Esophagus (tissue), 2 donors: ENCODE measurements at regions not wholly inside any gene's neighbourhood (a gene's known extent, or its start where the extent isn't known, plus 50 kb on each side); places are given as distances from the start of the nearest gene placed in this dataset.

Source experiments
- H3K27ac ChIP-seq, 2 donors: one replicate each; pipeline ENCODE4 v1.5.1; 2013; ENCODE audit warnings: low read depth in 2 of 2, mild to moderate bottlenecking in 2 of 2, inconsistent platforms in 1 of 2, low read length in 1 of 2, moderate library complexity in 1 of 2
- H3K27me3 ChIP-seq, 2 donors: one replicate each; pipeline ENCODE4 v1.6.1; 2013; ENCODE audit warnings: low read length in 2 of 2, control low read depth in 1 of 2, mild to moderate bottlenecking in 1 of 2; ENCODE audit not compliant: insufficient read depth in 2 of 2, control insufficient read depth in 1 of 2
- H3K36me3 ChIP-seq, 2 donors: one replicate each; pipeline ENCODE4 v1.6.1; 2013; ENCODE audit warnings: low read length in 1 of 2; ENCODE audit not compliant: control insufficient read depth in 2 of 2, insufficient read depth in 2 of 2
- H3K4me1 ChIP-seq, 2 donors: one replicate each; pipeline ENCODE4 v1.6.1; 2013; ENCODE audit warnings: low read length in 1 of 2; ENCODE audit not compliant: control insufficient read depth in 2 of 2, insufficient read depth in 2 of 2
- H3K4me3 ChIP-seq, 2 donors: one replicate each; pipeline ENCODE4 v1.5.1; 2013; ENCODE audit warnings: low read length in 2 of 2, mild to moderate bottlenecking in 2 of 2, low read depth in 1 of 2, moderate library complexity in 1 of 2
- H3K9me3 ChIP-seq, 2 donors: one replicate each; pipeline ENCODE4 v1.6.1; 2013; ENCODE audit warnings: mild to moderate bottlenecking in 2 of 2, low read depth in 1 of 2, low read length in 1 of 2, moderate library complexity in 1 of 2; ENCODE audit not compliant: control insufficient read depth in 2 of 2, insufficient read depth in 1 of 2
- WGBS, 2 donors: extraction: QIAGEN DNeasy Blood & Tissue Kit; methylation state at CpG; one replicate each; pipeline ENCODE4 v1.1.7; 2013; 5-methylcytosine and 5-hydroxymethylcytosine counted together
- donor health status: healthy with polysubstance abuse.
- donor health status: Bipolar disorder and iron deficiency.

DNA sequence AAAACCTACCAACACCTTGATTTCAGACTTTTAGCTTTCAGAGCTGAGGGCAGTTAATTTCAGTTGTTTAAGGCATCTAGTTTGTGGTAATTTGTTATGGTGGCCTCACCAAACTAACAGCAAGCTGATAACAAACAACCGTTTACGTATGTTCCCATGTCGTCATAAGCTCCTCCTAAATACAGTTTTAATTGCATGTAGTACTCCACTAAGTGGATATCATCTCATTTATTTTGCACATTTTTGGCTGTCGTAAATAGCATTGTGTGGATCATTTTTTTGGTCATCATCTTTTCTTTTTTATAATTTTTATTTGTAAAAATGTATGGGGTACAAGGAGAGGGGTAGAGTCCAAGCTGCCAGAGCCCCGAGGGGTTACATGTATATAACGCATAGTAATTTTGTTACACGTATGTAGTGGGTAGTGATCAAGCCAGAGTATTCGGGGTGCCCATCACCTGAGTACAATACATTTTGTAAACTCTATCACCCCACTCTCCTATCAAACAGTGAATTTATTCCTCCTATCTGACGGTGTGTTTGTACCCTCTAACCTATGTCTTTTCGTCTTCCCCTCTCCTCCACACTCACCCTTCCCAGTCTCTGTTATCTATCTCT is 89.2 kb upstream of the MYCN start:
- no peaks in the 10 kb centered on the region for H3K4me1 ChIP-seq
- 88 to 94% methylated on average over 10 of the region's 10 CpGs for WGBS, 2 donors
- H3K9me3 ChIP-seq, result no peaks in the 10 kb centered on the region
- no peak overlapping the region for H3K27ac ChIP-seq
- no peak overlapping the region for H3K4me3 ChIP-seq
- no peaks in the 10 kb centered on the region for H3K36me3 ChIP-seq
- H3K27me3 ChIP-seq, result no peaks in the 10 kb centered on the region

DNA sequence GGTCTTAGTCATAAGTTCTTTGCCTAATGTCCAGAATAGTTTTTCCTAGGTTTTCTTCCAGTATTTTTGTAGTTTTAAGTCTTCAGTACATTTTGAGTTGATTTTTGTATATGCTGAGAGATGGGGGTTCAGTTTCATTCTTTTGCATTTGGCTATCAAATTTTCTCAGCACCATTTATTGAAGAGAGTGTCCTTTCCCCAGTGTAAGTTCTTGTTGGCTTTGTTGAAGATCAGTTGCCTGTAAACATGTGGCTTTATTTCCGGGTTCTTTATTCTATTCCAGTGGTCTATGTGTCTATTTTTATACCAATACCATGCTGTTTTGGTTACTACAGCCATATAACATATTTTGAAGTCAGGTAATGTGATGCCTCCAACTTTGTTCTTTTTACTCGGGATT is 87.5 kb upstream of the MYCN start:
- Histone ChIP-seq H3K27me3 (no peaks in the 10 kb centered on the region), H3K36me3 (no peaks in the 10 kb centered on the region), H3K27ac (no peak overlapping the region), H3K4me1 (no peaks in the 10 kb centered on the region), H3K9me3 (no peaks in the 10 kb centered on the region), H3K4me3 (no peak overlapping the region)
- WGBS, 2 donors, result 63 to 73% methylated on average over 2 of the region's 2 CpGs

DNA sequence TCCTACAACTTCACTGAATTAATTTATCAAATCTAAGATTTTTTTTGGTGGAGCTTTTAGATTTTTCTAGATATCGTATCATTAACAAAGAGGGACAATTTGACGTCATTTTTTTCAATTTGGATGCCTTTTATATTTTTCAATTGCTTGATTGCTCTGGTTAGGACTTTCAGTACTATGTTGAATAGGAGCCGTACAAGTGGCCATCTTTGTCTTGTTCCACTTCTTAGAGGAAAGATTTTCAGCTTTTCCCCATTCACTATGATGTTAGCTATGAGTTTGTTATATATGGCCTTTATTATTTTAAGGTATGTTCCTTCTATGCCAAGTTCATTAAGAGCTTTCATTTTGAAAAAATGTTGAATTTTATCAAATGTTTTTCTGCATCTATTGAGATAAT is 86.4 kb upstream of the MYCN start:
- no peaks in the 10 kb centered on the region for H3K27me3 ChIP-seq
- no peak overlapping the region for H3K27ac ChIP-seq
- WGBS, 2 donors, result 60 to 62% methylated on average over 3 of the region's 3 CpGs
- H3K4me3 ChIP-seq, result no peak overlapping the region
- no peaks in the 10 kb centered on the region for H3K4me1 ChIP-seq
- H3K9me3 ChIP-seq, result no peaks in the 10 kb centered on the region
- no peaks in the 10 kb centered on the region for H3K36me3 ChIP-seq

DNA sequence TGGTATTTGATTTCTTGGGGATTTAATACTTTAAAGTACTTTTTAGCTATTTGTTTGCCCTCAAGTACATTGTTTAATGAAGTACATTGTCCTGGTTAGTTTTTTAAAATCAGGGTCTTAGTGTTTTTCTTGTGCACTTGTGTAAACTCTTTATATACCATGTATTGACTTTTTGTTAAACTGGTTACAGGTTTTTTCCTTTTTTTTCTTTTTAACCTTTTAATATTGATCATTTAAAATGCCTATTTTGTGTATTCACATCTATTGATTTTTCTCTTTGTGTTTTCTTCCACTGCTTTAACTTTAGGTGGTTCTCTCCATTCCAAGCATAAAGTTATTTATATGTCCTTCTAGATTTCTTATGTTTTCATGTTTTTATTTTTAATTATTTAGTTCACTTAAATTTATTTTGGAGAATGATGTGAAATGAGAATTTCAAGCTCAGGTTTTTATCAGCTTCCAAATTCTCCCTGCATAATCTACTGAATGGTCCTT is 84.5 kb upstream of the MYCN start:
- Histone ChIP-seq H3K9me3 (no peaks in the 10 kb centered on the region), H3K27ac (no peak overlapping the region), H3K4me1 (no peaks in the 10 kb centered on the region), H3K27me3 (no peaks in the 10 kb centered on the region), H3K36me3 (no peaks in the 10 kb centered on the region), H3K4me3 (no peak overlapping the region)

DNA sequence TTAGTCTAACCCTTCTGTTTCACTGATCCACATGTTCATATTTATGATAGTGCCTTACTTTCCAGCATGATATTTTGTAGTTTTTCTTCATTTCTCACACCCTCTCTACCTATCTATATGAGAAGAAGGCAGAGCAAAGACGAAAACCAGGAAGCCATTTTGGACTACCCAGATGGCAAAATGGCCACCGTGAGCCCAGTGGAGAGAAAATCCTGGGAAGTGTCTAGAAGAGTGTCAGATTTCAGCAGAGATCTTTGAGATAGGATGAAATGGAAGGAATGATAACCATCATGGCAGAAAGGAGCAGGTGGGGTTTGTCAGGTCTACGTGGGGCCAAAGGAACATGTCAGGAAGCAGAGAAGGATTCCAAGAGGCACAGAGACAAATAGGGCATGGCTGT is 84.0 kb upstream of the MYCN start:
- H3K27me3 ChIP-seq, result no peaks in the 10 kb centered on the region
- no peak overlapping the region for H3K4me3 ChIP-seq
- no peak overlapping the region for H3K27ac ChIP-seq
- H3K9me3 ChIP-seq, result no peaks in the 10 kb centered on the region
- WGBS, 2 donors, result 88 to 89% methylated on average over 3 of the region's 3 CpGs
- no peaks in the 10 kb centered on the region for H3K4me1 ChIP-seq
- no peaks in the 10 kb centered on the region for H3K36me3 ChIP-seq

DNA sequence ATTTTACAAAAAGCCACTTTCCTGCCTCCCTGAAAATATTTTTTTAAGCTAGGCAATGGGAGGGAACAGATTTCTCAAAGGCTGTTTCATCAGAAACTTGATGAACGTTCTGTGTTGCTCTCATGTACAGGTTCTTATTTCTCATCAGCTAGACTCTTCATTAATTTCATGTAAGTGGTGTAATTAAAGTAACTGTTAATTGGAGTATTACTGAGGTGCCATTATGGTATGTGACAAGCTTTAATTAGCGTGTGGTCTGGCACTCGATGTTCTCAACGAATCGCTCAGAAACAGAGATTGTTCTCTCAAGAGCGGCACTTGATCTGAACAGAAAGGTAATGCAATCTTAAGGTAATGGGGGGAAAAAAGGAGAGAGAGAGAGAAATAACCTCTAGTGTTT is 81.9 kb upstream of the MYCN start:
- 92 to 93% methylated on average over 6 of the region's 6 CpGs for WGBS, 2 donors
- H3K4me3 ChIP-seq, result no peak overlapping the region

DNA sequence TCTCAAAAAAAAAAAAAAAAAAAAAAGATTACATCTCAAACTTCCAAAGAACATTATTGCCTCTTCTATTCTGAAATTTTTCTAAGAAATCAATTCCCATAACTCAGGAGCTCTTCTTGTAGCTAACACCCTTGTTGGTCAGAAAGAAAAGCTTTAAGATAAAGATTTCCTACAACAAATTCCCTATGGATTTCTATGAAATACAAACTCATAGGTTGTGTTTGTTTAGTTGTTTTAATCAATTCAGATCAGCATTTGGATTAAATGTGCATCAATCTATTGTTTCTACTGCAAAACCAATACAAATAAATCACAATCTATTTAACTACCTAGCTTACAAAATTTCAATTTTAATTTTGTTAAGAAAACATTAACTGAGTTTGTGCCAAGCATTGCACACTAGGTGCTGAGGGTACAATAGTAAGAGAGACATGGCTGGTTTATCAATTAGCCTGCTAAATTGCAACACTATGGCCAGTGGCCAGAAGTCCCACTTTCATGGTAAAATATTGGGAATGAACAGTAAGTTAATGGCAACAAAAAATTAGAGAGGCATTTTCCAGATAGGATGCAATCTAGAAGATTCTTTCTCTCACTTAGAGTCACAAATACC is 80.2 kb upstream of the MYCN start:
- no peak overlapping the region for H3K4me3 ChIP-seq
- no peak overlapping the region for H3K27ac ChIP-seq
- H3K4me1 ChIP-seq, result no peaks in the 10 kb centered on the region
- H3K9me3 ChIP-seq, result no peaks in the 10 kb centered on the region
- no peaks in the 10 kb centered on the region for H3K36me3 ChIP-seq
- H3K27me3 ChIP-seq, result no peaks in the 10 kb centered on the region

More for the DNA sequence above, 81.9 kb upstream of the MYCN start:
- Histone ChIP-seq H3K36me3 (no peaks in the 10 kb centered on the region), H3K9me3 (no peaks in the 10 kb centered on the region), H3K27me3 (no peaks in the 10 kb centered on the region), H3K4me1 (no peaks in the 10 kb centered on the region), H3K27ac (no peak overlapping the region)

DNA sequence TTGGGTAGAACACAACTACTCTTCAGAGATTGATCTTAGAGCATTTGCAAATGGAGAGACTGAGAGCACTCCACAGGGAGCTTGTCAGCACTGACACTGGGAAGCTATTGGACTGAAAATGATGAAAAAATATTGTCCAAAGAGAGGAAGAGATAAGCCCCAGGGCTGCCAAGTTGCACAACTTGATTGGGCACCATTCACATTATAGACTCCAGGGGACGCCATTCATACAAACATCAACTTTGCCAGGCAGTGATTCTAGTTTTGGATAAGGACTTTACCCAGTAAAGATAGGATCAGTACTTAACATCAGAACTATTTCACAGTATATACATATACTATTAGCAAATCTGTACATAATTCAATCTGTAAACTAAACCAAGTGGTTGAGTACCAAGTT is 79.6 kb upstream of the MYCN start:
- WGBS, 2 donors, result 79 to 86% methylated on average over 1 of the region's 1 CpG
- no peak overlapping the region for H3K4me3 ChIP-seq

DNA sequence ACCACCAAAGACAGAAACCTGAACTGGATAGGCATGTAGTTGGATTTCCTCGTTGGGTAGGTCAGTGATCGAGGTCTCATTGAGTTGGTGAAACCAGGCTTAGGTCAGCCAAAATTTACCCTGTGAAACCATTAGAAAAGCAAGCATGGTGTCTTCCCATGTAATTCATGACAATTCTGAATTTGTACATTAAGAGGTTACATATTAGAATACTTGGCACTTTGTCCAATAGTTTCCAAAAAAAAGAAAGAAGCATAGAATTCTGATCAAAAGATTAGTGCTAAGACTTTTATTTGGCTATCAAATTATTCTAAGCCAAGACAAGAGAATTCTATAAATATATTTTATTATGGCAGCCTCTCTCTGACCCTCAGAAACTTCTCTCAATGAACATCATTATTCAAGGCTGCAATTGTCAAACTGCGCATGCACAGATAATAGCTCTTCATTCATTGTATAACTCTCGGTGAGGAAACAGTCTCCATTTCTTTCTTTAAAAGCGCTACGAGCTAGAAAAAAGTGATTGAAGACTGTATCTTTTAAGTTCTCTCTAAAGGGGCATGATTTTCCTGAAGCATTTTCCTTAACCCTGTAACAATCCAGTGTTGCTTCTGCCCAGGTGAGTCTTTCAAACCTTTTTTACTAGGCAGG is 79.1 kb upstream of the MYCN start:
- H3K36me3 ChIP-seq, result no peaks in the 10 kb centered on the region
- H3K27ac ChIP-seq, result no peak overlapping the region
- no peaks in the 10 kb centered on the region for H3K4me1 ChIP-seq
- 83 to 87% methylated on average over 6 of the region's 6 CpGs for WGBS, 2 donors
- H3K4me3 ChIP-seq, result no peak overlapping the region
- H3K27me3 ChIP-seq, result no peaks in the 10 kb centered on the region
- H3K9me3 ChIP-seq, result no peaks in the 10 kb centered on the region

More for the DNA sequence above, 79.6 kb upstream of the MYCN start:
- Histone ChIP-seq H3K4me1 (no peaks in the 10 kb centered on the region), H3K36me3 (no peaks in the 10 kb centered on the region), H3K9me3 (no peaks in the 10 kb centered on the region), H3K27me3 (no peaks in the 10 kb centered on the region), H3K27ac (no peak overlapping the region)

DNA sequence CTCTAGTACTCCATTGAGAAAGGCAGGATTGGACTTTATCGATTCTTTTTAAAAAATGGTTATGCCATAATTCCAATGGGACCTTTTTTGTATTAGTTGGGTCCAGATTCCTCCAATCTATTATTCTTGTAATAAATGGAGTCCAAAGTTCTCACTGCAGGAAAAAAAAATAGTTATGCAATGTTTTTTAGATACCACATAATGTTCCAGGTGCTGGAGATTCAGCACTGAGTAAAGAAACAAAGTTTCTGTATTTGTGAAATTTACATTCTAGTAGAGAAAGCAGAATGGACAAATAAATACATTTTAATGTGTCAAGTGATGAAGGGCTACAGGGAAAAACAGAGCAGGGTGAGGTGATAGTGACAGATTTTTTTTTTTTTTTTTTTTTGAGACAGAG is 78.5 kb upstream of the MYCN start:
- H3K27me3 ChIP-seq, result no peaks in the 10 kb centered on the region
- 83 to 99% methylated on average over 1 of the region's 1 CpG for WGBS, 2 donors

More for the DNA sequence above, 78.5 kb upstream of the MYCN start:
- no peak overlapping the region for H3K4me3 ChIP-seq
- H3K9me3 ChIP-seq, result no peaks in the 10 kb centered on the region
- no peaks in the 10 kb centered on the region for H3K4me1 ChIP-seq
- no peak overlapping the region for H3K27ac ChIP-seq
- H3K36me3 ChIP-seq, result no peaks in the 10 kb centered on the region
